Panc1 (cell line): ENCODE measurements at regions not wholly inside any gene's neighbourhood (a gene's known extent, or its start where the extent isn't known, plus 50 kb on each side); places are given as distances from the start of the nearest gene placed in this dataset.

Source experiments
- ATAC-seq: fragments of 200-7000 bp; cut with Tn5 transposase; 2 replicates; pipeline ENCODE4 v1.9.1; 2020; ENCODE audit warnings: mild to moderate bottlenecking, moderate library complexity
- BruUV-seq: library from RNA; stranded (reverse); fragments of 400-500 nt; replicated peaks from 2 replicates; lab custom pipeline; 2021; lab: Mats Ljungman, UMichigan
- CTCF ChIA-PET: fragments of 300-600 bp; sonication (Branson Sonifier 250); formaldehyde crosslinking; loops from one replicate; lab custom pipeline; 2022; ENCODE audit warnings: antibody characterized with exemption; lab: Charles Lee
- POLR2A ChIA-PET: fragments of 300-600 bp; sonication (Branson Sonifier 250); formaldehyde crosslinking; loops from one replicate; lab custom pipeline; 2022; ENCODE audit warnings: antibody characterized with exemption; lab: Charles Lee
- DNase-seq: peaks from one replicate; pipeline ENCODE4 v3.0.0-alpha.2; 2010; ENCODE audit warnings: low read depth, low spot score
- H3K27ac ChIP-seq: 2 replicates; pipeline ENCODE4 v1.5.1; 2011; ENCODE audit warnings: mild to moderate bottlenecking, low read length, inconsistent platforms
- H3K27me3 ChIP-seq: fragments of 200-500 bp; sonication (Bioruptor generic); 2 replicates; pipeline ENCODE4 v1.6.0; 2014; ENCODE audit warnings: low read length, inconsistent platforms; ENCODE audit not compliant: control insufficient read depth, insufficient read depth
- H3K36me3 ChIP-seq: fragments of 200-500 bp; sonication (Bioruptor generic); 2 replicates; pipeline ENCODE4 v1.5.1; 2014; ENCODE audit warnings: inconsistent platforms, mild to moderate bottlenecking, low read length, moderate library complexity; ENCODE audit not compliant: control insufficient read depth, insufficient read depth
- H3K4me1 ChIP-seq: 2 replicates; pipeline ENCODE4 v1.5.1; 2011; ENCODE audit warnings: inconsistent platforms, mild to moderate bottlenecking, low read length, moderate library complexity; ENCODE audit not compliant: control insufficient read depth, insufficient read depth
- H3K4me3 ChIP-seq, 2 experiments: 2 replicates each; pipeline ENCODE4 v1.5.1; 2011 to 2012; ENCODE audit warnings: low read depth in 2 of 2, low read length in 2 of 2, mild to moderate bottlenecking in 2 of 2, inconsistent platforms in 1 of 2, moderate library complexity in 1 of 2
- H3K9me3 ChIP-seq: fragments of 200-500 bp; sonication (Bioruptor generic); 2 replicates; pipeline ENCODE4 v1.5.1; 2014; ENCODE audit warnings: low read depth, mild to moderate bottlenecking, inconsistent platforms, low read length, moderate library complexity; ENCODE audit not compliant: control insufficient read depth, insufficient read depth
- CTCF ChIP-seq: fragments of 450-650 bp; IDR thresholded peaks from 2 replicates; pipeline ENCODE4 v1.5.1; 2017; ENCODE audit warnings: mild to moderate bottlenecking
- POLR2AphosphoS5 ChIP-seq: IDR thresholded peaks from 2 replicates; pipeline ENCODE4 v1.6.1; 2012; ENCODE audit warnings: mild to moderate bottlenecking, low read depth, low read length, moderate library complexity
- REST ChIP-seq, 2 experiments: IDR thresholded peaks; 2 replicates each; pipeline ENCODE4 v1.6.1; 2011 to 2012; ENCODE audit warnings: low read depth in 2 of 2, control low read depth in 1 of 2, low read length in 1 of 2, mild to moderate bottlenecking in 1 of 2, moderate library complexity in 1 of 2; ENCODE audit not compliant: insufficient read depth in 1 of 2
- SIN3A ChIP-seq: IDR thresholded peaks from 2 replicates; pipeline ENCODE4 v1.6.1; 2012; ENCODE audit warnings: low read depth, mild to moderate bottlenecking, low read length, moderate library complexity, borderline replicate concordance; ENCODE audit not compliant: insufficient read depth
- TCF7L2 ChIP-seq: IDR thresholded peaks from 2 replicates; pipeline ENCODE4 v1.6.1; 2011; ENCODE audit warnings: mild to moderate bottlenecking, low read depth, low read length, inconsistent platforms
- in situ Hi-C: cut with HindIII; loops from 2 replicates; pipeline ENCODE4 v1.10.0; 2016; ENCODE audit warnings: low sequenced_read_pairs, low pct_unique_long_range_greater_than_20kb
- intact Hi-C: fragments of 100-400 bp; cut with micrococcal nuclease; formaldehyde crosslinking; loops from one replicate; pipeline ENCODE4 v1.10.0; 2022; ENCODE audit not compliant: unreplicated experiment

- BruUV-seq, result no TSS peak
- CTCF ChIA-PET, result no interaction called here
Measured at GRCh38 chr7:85529201-85529600, 342.3 kb upstream of the SEMA3D start.

GRCh38 chr7:85528581-85528980, 341.7 kb upstream of the SEMA3D start:
- no peak for DNase-seq
- Histone ChIP-seq H3K9me3 (no peaks in the 10 kb centered on the region), H3K27me3 (no peaks in the 10 kb centered on the region), H3K4me1 (no peaks in the 10 kb centered on the region), H3K27ac (no peak overlapping the region), H3K4me3 (no peak overlapping the region), H3K36me3 (no peaks in the 10 kb centered on the region)
- no TSS peak for BruUV-seq
- intact Hi-C loops, result no loop called here
- in situ Hi-C loops, result no loop called here
- ChIA-PET CTCF (no interaction called here), POLR2A (no interaction called here)
- TF ChIP-seq REST (IDR thresholded peaks at IDR 0.05; ENCODE audit: insufficient read depth in 1 of 2, low read depth in 2 of 2, low read length in 1 of 2), result no peak
- no peak for ATAC-seq

More at GRCh38 chr7:85529201-85529600, 342.3 kb upstream of the SEMA3D start:
- Histone ChIP-seq H3K9me3 (no peaks in the 10 kb centered on the region), H3K4me1 (no peaks in the 10 kb centered on the region), H3K27me3 (no peaks in the 10 kb centered on the region), H3K4me3 (no peak overlapping the region), H3K27ac (no peak overlapping the region), H3K36me3 (no peaks in the 10 kb centered on the region)
- POLR2A ChIA-PET, result no interaction called here
- in situ Hi-C loops (no loop called here), intact Hi-C loops (no loop called here)
- TF ChIP-seq REST (IDR thresholded peaks at IDR 0.05; ENCODE audit: insufficient read depth in 1 of 2, low read depth in 2 of 2, low read length in 1 of 2) (no peak), TCF7L2 (no peak), CTCF (no peak), SIN3A (no peak), POLR2AphosphoS5 (no peak)
- ATAC-seq (no peak), DNase-seq (no peak)
